ENCODE measurements at regions not wholly inside any gene's neighbourhood (a gene's known extent, or its start where the extent isn't known, plus 50 kb on each side); places are given as distances from the start of the nearest gene placed in this dataset.
"Not testable (repeated sequence)": the region's sequence is repeated elsewhere in the genome, so short reads cannot be mapped to it uniquely, and the experiment has no call there.

DNA sequence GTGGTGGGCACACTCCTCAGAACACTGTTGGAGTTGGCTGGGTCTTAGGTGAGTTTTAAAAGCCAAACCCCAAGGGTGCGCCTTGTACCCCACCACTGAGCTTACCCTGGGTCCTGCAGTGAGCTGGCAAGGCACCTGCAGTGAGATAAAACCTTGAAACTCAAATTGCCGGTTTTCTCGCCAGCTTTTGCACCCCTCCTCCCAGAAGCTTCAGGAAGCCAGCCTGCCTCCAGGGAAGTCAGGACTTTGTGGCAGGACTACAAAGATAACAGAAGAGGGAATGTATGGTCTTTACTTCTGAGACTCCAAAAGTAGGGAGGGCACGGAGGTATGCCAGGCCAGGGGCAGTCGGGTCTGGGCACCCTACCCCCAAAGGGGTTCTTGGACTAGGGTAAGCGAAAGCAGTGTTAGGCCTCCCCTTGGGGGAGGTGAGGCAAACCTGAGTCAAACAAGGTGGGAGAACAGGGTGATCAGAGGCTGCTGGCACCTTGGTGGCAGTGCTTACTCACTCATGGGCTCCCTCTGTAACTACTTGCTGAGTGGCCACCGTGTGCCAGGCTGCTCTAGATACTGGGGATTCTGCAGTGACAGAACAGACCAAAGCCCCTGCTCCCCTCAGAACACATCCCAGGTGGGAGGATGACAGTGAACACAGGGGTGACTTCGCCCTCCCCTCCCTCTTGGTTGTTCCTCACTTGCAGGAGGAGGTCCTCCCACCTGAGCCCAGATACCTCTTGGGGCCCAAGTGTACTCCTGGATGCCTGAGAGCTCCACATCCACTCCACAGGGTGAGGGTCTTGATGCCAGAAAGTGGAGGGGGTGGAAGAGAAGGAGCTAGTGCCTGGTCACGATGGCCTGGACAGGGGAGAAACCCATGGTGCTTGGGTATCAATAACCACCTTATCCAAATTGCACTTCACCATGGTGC, 69.3 kb upstream of the RGPD5 start:
- TF ChIP-seq, protein P1, sequence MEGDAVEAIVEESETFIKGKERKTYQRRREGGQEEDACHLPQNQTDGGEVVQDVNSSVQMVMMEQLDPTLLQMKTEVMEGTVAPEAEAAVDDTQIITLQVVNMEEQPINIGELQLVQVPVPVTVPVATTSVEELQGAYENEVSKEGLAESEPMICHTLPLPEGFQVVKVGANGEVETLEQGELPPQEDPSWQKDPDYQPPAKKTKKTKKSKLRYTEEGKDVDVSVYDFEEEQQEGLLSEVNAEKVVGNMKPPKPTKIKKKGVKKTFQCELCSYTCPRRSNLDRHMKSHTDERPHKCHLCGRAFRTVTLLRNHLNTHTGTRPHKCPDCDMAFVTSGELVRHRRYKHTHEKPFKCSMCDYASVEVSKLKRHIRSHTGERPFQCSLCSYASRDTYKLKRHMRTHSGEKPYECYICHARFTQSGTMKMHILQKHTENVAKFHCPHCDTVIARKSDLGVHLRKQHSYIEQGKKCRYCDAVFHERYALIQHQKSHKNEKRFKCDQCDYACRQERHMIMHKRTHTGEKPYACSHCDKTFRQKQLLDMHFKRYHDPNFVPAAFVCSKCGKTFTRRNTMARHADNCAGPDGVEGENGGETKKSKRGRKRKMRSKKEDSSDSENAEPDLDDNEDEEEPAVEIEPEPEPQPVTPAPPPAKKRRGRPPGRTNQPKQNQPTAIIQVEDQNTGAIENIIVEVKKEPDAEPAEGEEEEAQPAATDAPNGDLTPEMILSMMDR (conservative IDR thresholded peaks at IDR 0.05; ENCODE audit: low read depth, low read length), result no peak
- H3K4me3 ChIP-seq (IDR thresholded peaks at IDR 0.05; ENCODE audit: insufficient read depth, low read depth, low read length), result no peak overlapping the region
- H3K4me1 ChIP-seq (ENCODE audit: low read depth, poor library complexity, severe bottlenecking), result peaks cover 18% of the 10 kb centered on the region

DNA sequence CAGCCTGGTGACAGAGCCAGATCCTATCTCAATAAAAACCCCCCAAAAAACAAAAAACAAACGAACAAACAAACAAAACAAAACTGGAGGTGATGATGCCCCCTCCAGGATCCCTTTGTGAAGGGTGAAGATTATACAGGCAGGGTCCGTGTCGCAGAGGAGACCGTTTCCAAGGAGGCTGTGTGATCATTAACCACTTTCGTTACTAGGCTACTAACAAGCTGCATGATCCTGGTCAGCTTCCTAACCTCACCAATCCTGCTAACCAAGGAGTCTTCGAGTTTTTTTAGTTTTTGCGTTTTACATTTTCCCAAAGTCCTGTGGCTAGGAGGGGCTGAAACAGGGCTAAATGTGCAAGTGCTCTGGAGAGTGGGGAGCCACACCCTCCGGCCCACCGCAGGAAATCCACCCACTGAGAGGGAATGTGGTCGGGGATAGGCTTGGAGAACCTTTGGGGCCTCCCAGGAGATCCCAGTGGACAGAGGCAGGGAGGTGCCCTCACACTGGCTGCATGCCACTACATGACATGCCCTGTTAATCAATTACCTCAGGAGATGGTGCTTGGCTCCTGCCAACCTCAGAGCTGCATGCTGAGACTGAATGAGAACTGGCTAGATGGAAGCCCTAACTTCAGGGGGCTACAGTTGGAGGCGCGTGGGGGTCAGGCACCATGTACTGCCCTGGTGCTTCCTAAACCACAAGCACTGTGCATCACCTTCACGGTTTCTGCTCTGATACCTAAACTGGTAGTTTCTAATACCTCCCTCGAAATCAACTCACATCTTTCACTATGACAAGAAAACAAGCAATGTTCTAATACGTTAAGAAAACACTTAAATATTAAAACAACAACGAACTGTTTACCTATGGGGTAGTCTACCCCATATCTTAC, 67.5 kb upstream of the RGPD5 start:
- H3K9ac ChIP-seq, result no peak overlapping the region
- H3K27me3 ChIP-seq (ENCODE audit: insufficient read depth, low read depth), result no peaks in the 10 kb centered on the region
- H3K4me3 ChIP-seq (IDR thresholded peaks at IDR 0.05; ENCODE audit: insufficient read depth, low read depth, low read length), result no peak overlapping the region
- no peaks in the 10 kb centered on the region for H4K20me1 ChIP-seq (ENCODE audit: insufficient read depth)
- H3K36me3 ChIP-seq (ENCODE audit: insufficient read depth), result no peaks in the 10 kb centered on the region
- H3K4me2 ChIP-seq, result no peak overlapping the region
- peaks cover 18% of the 10 kb centered on the region for H3K4me1 ChIP-seq (ENCODE audit: low read depth, poor library complexity, severe bottlenecking)
- H3K27ac ChIP-seq, result no peak overlapping the region
- no peak overlapping the region for H2AFZ ChIP-seq (ENCODE audit: low read depth)
- H3K79me2 ChIP-seq (ENCODE audit: insufficient read depth, low read depth), result no peaks in the 10 kb centered on the region
- TF ChIP-seq, protein P1 (conservative IDR thresholded peaks at IDR 0.05; ENCODE audit: low read depth, low read length), result no peak

More for the DNA sequence above, 69.3 kb upstream of the RGPD5 start:
- H3K9ac ChIP-seq, result no peak overlapping the region
- H3K27ac ChIP-seq, result no peak overlapping the region
- H3K79me2 ChIP-seq (ENCODE audit: insufficient read depth, low read depth), result no peaks in the 10 kb centered on the region
- no peaks in the 10 kb centered on the region for H3K36me3 ChIP-seq (ENCODE audit: insufficient read depth)
- no peak overlapping the region for H2AFZ ChIP-seq (ENCODE audit: low read depth)
- no peak overlapping the region for H3K4me2 ChIP-seq
- no peaks in the 10 kb centered on the region for H3K27me3 ChIP-seq (ENCODE audit: insufficient read depth, low read depth)
- no peaks in the 10 kb centered on the region for H4K20me1 ChIP-seq (ENCODE audit: insufficient read depth)

DNA sequence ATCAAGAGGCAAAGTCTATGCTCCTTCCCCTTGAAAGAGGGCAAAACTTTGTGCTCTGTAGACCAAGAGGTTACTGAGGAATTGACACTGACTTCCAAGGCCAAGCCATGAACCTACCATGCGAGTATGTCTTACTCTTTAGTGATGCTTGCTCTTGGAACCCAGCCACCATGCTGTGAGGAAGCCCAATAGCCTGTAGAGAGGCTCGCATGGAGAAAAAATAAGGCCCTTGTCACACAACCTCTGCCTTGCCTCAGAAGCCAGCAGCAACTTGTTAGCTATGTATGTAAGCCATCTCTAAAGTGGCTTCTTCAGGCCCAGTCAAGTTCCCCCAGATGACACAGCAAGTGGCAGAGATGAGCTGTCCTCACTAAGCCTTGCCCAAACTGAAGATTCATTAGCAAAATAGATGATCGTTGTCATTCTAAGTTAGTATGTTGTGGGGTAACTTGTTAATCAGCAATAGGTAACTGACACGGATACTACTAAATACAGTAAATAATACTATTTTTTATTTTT, 66.1 kb upstream of the RGPD5 start:
- H3K79me2 ChIP-seq (ENCODE audit: insufficient read depth, low read depth), result no peaks in the 10 kb centered on the region
- H4K20me1 ChIP-seq (ENCODE audit: insufficient read depth), result no peaks in the 10 kb centered on the region
- H3K4me3 ChIP-seq (IDR thresholded peaks at IDR 0.05; ENCODE audit: insufficient read depth, low read depth, low read length), result no peak overlapping the region
- no peak overlapping the region for H3K9ac ChIP-seq
- no peak overlapping the region for H3K27ac ChIP-seq
- no peaks in the 10 kb centered on the region for H3K27me3 ChIP-seq (ENCODE audit: insufficient read depth, low read depth)
- no peak overlapping the region for H2AFZ ChIP-seq (ENCODE audit: low read depth)
- peaks cover 18% of the 10 kb centered on the region for H3K4me1 ChIP-seq (ENCODE audit: low read depth, poor library complexity, severe bottlenecking)
- no peaks in the 10 kb centered on the region for H3K36me3 ChIP-seq (ENCODE audit: insufficient read depth)
- H3K4me2 ChIP-seq, result no peak overlapping the region
- TF ChIP-seq, protein P1 (conservative IDR thresholded peaks at IDR 0.05; ENCODE audit: low read depth, low read length), result no peak

DNA sequence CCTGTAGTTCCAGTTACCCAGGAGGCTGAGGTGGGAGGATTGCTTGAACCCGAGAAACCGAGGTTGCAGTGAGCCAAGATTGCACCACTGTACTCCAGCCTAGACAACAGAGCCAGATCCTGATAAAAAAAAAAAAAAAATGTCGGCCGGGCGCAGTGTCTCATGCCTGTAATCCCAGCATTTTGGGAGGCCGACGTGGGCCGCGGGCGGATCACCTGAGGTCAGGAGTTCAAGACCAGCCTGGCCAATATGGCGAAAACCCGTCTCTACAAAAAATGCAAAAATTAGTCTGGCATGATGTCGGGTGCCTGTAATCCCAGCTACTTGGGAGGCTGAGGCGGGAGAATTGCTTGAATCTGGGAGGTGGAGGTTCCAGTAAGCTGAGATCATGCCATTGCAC, 60.4 kb upstream of the RGPD5 start:
- H3K4me1 ChIP-seq (ENCODE audit: low read depth, poor library complexity, severe bottlenecking); H3K9ac ChIP-seq; H3K79me2 ChIP-seq (ENCODE audit: insufficient read depth, low read depth); H3K27ac ChIP-seq; H3K36me3 ChIP-seq (ENCODE audit: insufficient read depth); H3K27me3 ChIP-seq (ENCODE audit: insufficient read depth, low read depth); H2AFZ ChIP-seq (ENCODE audit: low read depth); H3K4me2 ChIP-seq; H4K20me1 ChIP-seq (ENCODE audit: insufficient read depth); H3K4me3 ChIP-seq (IDR thresholded peaks at IDR 0.05; ENCODE audit: insufficient read depth, low read depth, low read length): not testable (repeated sequence)

All from KMS-11 (cell line).